NOMO-1 treated with dmso at 0.1 percent for 144 hours (cell line): ENCODE measurements at regions not wholly inside any gene's neighbourhood (a gene's known extent, or its start where the extent isn't known, plus 50 kb on each side); places are given as distances from the start of the nearest gene placed in this dataset.
"Not testable (repeated sequence)": the region's sequence is repeated elsewhere in the genome, so short reads cannot be mapped to it uniquely, and the experiment has no call there.

Experiments
- DNase-seq: peaks from one replicate; lab custom pipeline; 2025; ENCODE audit not compliant: unreplicated experiment; lab: John Stamatoyannopoulos, UW

DNA sequence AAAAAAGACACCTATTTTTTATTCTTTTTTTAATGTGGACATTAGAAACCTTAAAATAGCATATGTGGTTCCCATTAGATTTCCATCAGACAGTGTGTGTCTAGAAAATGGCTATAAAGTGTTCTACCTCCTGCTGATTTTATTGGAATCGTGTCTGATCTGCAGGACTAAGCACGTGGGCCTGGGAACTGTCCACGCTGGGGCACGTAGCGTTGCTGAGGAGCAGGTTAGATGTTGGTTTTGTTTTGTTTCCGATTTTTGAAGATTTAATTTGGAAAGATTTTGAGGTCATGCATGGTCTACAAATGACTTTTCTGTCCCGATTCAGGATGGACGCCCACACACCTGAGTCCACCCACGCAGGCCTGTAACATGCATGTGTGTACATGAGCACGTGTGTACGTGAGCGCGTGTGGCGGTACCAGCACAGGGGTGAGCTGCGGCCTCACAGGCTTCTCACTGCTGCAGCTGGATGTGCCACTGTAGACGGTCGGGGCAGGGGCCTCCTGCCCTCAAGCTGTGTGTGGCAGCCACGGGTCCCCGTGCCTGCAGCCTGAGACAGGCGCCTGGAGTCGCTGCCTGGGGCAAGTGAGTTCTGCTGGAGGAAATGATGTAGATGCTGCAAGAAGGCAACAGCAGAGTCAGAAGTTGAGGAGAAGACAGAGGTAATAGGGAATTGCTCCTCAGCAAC, 99.7 kb upstream of the CTDP1 start:
- DNase-seq, result no peak

GRCh38 chr18:79580498-79581171, 99.0 kb upstream of the CTDP1 start:
- DNase-seq, result no peak

DNA sequence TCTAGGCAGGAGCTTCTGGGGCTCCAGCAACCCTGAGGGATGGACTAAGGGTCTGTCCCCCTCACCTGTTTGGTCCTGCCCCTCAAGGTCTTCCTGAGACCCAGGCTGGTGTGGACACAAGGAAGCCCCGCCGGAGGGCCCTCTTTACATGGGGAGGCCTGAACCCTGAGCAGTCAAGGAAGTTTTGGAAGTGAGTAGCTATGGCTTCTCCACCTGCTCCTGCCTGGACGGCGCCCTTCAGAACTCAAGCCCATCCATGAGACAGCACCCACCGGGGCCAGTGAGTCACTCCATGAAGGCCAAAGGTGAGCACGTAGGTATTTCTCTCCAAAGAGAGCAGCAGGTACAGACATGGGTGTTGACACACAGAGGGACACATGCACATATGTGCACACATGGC, 98.2 kb upstream of the CTDP1 start:
- DNase-seq, result no peak

DNA sequence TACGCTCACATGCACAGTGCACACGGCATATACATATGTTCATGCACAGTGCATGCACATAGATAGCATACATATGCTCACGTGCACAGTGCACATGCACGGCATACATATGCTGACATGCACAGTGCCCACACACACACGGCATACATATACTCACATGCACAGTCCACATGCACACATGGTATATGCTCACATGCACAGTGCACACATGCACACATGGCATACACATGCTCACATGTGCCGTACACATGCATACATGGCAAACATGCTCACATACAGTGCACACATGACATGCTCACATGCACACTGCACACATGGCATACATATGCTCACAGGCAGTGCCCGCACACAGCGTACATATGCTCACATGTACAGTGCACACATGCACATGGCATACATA, 97.7 kb upstream of the CTDP1 start:
- DNase-seq, result no peak

DNA sequence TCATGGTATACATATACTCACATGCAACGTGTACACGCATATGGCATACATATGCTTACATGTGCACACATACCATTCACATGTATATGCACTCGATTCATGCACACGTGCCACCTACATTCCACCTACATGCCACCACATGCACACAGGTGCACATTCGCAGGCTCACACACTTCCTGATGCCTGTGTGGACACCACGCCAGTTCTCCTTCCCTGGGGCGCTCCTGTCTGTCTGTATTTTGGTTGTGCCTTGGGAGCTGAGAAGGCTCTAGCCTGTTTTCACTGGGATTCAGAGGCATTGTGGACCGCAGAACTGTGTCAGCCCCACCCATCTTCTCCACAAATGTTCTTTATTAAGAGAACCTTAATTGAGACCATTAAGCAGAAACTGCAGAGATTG, 96.6 kb upstream of the CTDP1 start:
- no peak for DNase-seq

- no peak for DNase-seq
Measured at GRCh38 chr18:79583426-79583825, 96.2 kb upstream of the CTDP1 start.

- peak; percentile 28 for DNase-seq
Measured at GRCh38 chr18:79583984-79584401, 95.6 kb upstream of the CTDP1 start.

DNA sequence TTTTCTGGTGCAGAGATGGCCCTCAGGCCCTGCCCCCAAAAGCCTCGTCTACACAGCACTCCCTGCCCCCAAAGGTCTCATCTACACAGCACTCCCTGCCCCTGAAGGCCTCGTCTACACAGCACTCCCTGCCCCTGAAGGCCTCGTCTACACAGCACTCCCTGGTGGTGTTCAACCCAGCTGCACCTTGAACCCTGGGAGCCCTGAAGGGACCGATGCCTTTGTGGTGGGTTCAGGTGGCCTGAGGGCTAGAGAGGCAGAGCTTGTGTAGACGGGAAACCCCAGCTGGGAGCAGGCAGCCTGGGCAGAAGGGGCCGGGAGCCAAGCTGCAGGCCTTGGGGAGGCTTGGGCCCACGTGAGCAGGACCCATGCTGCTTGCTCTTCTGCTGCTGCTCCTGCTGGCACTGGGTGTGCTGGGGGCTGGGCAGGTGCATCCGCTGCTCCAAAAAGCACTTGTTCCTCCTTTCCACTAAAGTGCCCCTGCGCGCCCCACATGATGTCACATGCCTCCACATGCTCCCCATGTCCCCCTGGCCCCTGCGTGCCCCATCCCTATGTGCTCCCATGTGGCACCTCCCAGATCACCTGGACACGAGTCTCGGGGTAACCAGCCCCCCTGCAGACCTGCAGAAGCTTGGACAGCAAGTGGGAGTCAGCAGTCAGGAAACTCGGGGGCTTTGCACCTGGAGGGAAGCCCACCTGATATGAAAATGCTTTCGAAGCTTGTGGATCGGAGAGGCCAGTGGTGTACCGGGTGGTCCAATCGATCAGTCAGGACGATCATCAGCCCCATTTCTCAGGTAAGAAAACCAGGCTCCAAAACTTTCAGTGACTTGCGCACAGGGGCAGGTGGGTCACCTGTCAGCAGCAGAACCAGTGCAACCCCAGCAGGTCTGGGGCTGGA, 94.9 kb upstream of the CTDP1 start:
- DNase-seq, result no peak

GRCh38 chr18:79585395-79586370, 93.9 kb upstream of the CTDP1 start:
- DNase-seq, result no peak

DNA sequence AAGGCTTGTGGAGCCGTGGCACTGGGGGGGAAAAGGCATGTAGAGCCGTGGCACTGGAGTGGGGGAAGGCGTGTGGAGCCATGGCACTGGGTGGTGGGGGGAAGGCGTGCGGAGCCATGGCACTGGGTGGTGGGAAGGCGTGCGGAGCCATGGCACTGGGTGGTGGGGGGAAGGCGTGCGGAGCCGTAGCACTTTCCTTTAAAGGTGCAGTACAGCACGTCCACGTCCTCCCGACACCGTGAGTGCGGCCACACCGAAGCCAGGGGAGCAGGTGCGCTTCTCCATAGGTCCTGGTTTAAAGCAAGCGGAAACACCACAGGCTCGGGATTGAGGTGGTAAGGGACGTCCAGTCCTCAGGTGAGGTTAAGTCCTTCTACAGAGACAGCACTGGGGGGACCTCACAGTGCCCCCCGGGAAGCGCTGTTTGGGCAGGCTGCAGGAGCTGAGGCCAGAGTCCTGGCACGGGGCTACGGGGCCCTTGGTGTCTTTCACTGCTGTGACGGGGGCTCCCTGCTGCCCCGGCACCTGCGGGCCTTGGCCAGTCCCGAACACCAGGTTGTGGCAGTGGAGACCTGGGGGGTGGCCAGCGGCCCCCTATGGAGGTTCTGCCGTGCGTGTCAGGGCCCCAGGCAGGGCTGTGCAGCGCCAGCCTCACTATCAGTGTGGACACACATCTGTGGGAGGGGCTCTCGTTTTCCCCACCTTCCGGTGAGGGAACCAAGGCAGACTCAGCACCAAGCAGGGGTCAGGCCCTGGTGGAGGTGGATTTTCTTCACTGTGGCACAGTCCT, 93.0 kb upstream of the CTDP1 start:
- DNase-seq, result no peak

DNA sequence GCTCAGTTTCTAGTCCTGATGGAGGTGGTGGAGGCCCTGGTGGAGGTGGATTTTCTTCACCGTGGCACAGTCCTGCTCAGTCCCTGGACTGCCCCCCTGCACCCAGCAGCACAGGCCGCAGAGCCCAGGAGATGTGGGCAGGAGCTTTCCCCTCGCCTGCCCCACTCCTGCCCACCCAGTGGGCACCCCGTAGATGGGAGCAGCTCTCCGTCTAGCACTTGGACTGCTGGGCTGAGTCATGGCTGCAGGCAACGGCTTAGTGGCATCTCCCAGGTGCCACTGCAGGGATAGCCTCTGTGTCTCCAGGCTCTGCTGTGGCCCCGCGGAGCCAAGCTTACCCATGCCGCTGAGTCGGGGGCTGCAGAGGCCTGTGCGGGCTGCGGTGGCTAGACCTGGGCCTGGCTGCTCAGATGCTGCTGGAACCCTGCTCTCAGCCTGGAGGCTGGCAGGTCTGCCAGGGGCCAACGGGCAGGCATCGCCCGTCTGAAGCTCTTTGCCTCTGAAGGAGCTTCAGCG, 92.3 kb upstream of the CTDP1 start:
- no peak for DNase-seq

- DNase-seq, result no peak
Measured at GRCh38 chr18:79587779-79588635, 91.6 kb upstream of the CTDP1 start.

- no peak for DNase-seq
Measured at GRCh38 chr18:79588636-79589481, 90.7 kb upstream of the CTDP1 start.

GRCh38 chr18:79589601-79590091, 90.0 kb upstream of the CTDP1 start:
- no peak for DNase-seq

- DNase-seq, result no peak
Measured at GRCh38 chr18:79590191-79591031, 89.2 kb upstream of the CTDP1 start.

DNA sequence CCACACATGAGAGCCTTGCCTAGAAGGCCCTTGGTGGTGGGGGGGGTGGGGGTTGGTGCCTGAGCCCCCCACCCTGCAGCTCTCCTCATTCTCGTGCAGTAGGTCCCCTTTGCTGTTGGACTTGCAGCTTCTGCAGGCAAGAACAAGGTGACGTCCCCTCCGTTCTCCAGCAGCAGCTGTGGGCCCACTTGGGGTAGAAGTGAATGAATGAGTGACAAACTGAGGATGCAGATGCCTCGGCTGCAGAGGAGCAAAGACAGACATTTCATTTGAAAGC, 88.6 kb upstream of the CTDP1 start:
- no peak for DNase-seq

GRCh38 chr18:79592684-79593083, 86.9 kb upstream of the CTDP1 start:
- not testable (repeated sequence) for DNase-seq
